ENCODE measurements at regions not wholly inside any gene's neighbourhood (a gene's known extent, or its start where the extent isn't known, plus 50 kb on each side); places are given as distances from the start of the nearest gene placed in this dataset.

- TF ChIP-seq CTCF (IDR thresholded peaks at IDR 0.05; ENCODE audit: low read depth, low read length) = no peak
- no peak for TF ChIP-seq EZH2phosphoT487 (IDR thresholded peaks at IDR 0.05; ENCODE audit: low read depth)
Observed at GRCh38 chr1:201593200-201593921, 54.4 kb downstream of the NAV1 start.

All from OCI-LY3 (cell line).